Prostate gland (tissue), 2 donors: ENCODE measurements at regions not wholly inside any gene's neighbourhood (a gene's known extent, or its start where the extent isn't known, plus 50 kb on each side); places are given as distances from the start of the nearest gene placed in this dataset.

ENCODE experiments used
- DNase-seq: peaks from one replicate; pipeline ENCODE4 v3.0.0-alpha.2; 2019; ENCODE audit warnings: low spot score
- H3K27ac ChIP-seq, 2 donors: fragments of 200-600 bp; sonication (generic); 2 replicates each; pipeline ENCODE4 v1.5.1; 2017 to 2019
- H3K27me3 ChIP-seq: fragments of 200-600 bp; sonication (generic); replicated peaks from 2 replicates; pipeline ENCODE4 v1.5.1; 2019; ENCODE audit not compliant: insufficient read depth
- H3K36me3 ChIP-seq, 2 donors: fragments of 200-600 bp; sonication (generic); 1 replicate in 1 of 2; 2 replicates in 1 of 2; pipeline versions ENCODE4 v1.5.1 to v1.8.1; 2017 to 2019
- H3K4me1 ChIP-seq: fragments of 200-600 bp; sonication (generic); replicated peaks from 2 replicates; pipeline ENCODE4 v1.5.1; 2019
- H3K4me3 ChIP-seq, 2 donors: fragments of 200-600 bp; sonication (generic); 2 replicates each; pipeline ENCODE4 v1.5.1; 2017 to 2019
- H3K9me3 ChIP-seq: fragments of 200-600 bp; sonication (generic); 2 replicates; pipeline ENCODE4 v1.5.1; 2017
- POLR2A ChIP-seq: fragments of 450-650 bp; IDR thresholded peaks from one replicate; pipeline ENCODE4 v1.6.1; 2016; ENCODE audit warnings: antibody characterized with exemption, mild to moderate bottlenecking
- POLR2AphosphoS5 ChIP-seq: sonication (generic); formaldehyde crosslinking; IDR thresholded peaks from one replicate; pipeline ENCODE4 v1.6.1; 2017; ENCODE audit warnings: antibody characterized with exemption
- WGBS: methylation state at CpG from one replicate; pipeline ENCODE4 v1.1.5; 2018; 5-methylcytosine and 5-hydroxymethylcytosine counted together
- intact Hi-C: fragments of 100-400 bp; cut with DNase I; formaldehyde crosslinking; loops from one replicate; pipeline ENCODE4 v1.14.2; 2022
- TF ChIP-seq, protein P1 (sequence below), 4 experiments: fragments of 200-600 bp in 2 of 4; fragments of 450-650 bp in 2 of 4; sonication (generic) in 2 of 4; IDR thresholded peaks; 1 replicate in 3 of 4; 2 replicates in 1 of 4; pipeline ENCODE4 v1.5.1; 2016 to 2019; ENCODE audit warnings: antibody characterized with exemption in 4 of 4, mild to moderate bottlenecking in 2 of 4, moderate library complexity in 2 of 4

DNA sequence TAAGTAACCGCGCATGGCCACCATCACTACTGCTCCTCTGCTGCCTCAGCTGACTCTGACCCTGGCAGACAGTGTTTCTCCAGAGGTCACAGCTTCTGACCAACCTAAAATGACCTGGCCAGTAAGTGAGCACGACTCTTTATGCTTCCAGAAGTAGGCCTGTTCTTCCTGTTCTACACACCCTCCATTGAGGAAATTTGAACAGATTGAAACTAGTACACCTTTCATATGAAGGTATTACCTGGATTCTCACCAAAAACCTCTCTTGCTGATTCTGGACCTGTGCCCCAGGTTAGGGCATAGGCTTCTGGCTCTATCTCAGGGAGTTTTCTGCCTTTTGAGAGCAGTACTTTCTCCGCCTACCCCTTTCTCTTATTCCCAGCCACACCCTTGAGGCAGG lies 178.4 kb upstream of the FRMD6 start:
- no peak for DNase-seq
- Histone ChIP-seq H3K27me3 (no peaks in the 10 kb centered on the region), H3K4me3 (no peak overlapping the region), H3K36me3 (no peaks in the 10 kb centered on the region), H3K9me3 (no peaks in the 10 kb centered on the region), H3K27ac (no peak overlapping the region), H3K4me1 (no peaks in the 10 kb centered on the region)
- WGBS, result 74% methylated on average over 4 of the region's 4 CpGs
- intact Hi-C loops, result no loop called here
- no peak for TF ChIP-seq POLR2AphosphoS5

DNA sequence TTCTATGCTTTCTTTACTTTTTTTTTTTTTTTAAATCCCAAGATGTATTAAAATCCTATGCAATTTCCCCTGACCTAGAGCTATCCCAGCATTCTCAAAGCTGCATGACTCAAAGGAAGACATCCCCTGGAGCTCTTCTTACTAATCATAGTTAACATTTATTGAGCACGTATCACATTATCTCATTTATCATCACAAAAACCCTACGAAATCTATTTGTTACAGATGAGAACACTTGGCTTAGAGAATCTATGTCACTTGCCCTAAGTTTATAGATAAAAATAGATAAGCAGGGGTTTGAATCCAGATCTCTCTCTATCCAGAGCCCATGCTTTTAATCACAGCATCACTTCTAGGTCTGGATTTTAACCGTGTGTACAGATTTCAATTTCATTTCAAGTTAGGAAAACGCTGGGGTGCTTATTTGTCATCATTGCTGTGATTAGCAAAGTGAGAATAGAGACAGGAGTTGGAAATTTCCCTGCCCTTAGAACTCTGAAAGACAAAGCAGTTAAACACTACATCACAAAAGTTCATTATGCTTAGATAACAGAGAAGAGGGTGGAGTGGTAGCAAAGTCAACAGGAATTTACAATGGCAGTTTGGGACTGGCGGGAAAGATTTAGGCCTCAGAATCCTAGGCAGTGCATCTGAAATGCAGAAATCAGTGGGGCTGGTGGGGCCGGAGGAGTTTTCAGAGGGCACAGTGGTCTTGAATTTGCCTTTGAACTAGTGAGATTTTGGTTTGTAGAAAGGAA lies 177.7 kb upstream of the FRMD6 start:
- no peaks in the 10 kb centered on the region for H3K9me3 ChIP-seq
- no peak for DNase-seq
- H3K36me3 ChIP-seq, result no peaks in the 10 kb centered on the region
- H3K4me1 ChIP-seq, result no peaks in the 10 kb centered on the region
- no peaks in the 10 kb centered on the region for H3K27me3 ChIP-seq
- H3K27ac ChIP-seq, result no peak overlapping the region
- intact Hi-C loops, result no loop called here
- 59% methylated on average over 6 of the region's 6 CpGs for WGBS
- H3K4me3 ChIP-seq, result no peak overlapping the region
- TF ChIP-seq POLR2AphosphoS5 (no peak), POLR2A (no peak)
- TF ChIP-seq, protein P1, sequence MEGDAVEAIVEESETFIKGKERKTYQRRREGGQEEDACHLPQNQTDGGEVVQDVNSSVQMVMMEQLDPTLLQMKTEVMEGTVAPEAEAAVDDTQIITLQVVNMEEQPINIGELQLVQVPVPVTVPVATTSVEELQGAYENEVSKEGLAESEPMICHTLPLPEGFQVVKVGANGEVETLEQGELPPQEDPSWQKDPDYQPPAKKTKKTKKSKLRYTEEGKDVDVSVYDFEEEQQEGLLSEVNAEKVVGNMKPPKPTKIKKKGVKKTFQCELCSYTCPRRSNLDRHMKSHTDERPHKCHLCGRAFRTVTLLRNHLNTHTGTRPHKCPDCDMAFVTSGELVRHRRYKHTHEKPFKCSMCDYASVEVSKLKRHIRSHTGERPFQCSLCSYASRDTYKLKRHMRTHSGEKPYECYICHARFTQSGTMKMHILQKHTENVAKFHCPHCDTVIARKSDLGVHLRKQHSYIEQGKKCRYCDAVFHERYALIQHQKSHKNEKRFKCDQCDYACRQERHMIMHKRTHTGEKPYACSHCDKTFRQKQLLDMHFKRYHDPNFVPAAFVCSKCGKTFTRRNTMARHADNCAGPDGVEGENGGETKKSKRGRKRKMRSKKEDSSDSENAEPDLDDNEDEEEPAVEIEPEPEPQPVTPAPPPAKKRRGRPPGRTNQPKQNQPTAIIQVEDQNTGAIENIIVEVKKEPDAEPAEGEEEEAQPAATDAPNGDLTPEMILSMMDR (IDR thresholded peaks at IDR 0.05), result no peak

DNA sequence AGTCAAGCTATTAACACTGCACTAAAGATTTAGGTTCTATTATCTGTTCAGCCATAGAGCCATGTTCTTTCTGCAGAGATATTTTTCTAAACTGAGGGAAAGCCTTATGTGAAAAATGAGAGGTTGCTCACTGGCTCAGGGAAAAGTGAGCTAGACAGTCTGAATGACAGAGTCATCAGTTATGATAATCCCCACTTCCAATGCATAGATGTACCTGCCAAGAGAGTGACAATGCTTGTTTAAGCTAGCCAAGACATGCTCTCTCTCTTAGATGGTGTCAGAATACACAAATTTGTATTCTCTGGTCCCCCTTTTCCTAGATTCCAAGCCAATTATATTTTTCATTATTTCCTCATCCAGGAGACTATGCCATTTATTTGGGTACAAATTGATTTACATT lies 176.9 kb upstream of the FRMD6 start:
- Histone ChIP-seq H3K27me3 (no peaks in the 10 kb centered on the region), H3K4me1 (no peaks in the 10 kb centered on the region), H3K4me3 (no peak overlapping the region), H3K27ac (no peak overlapping the region), H3K9me3 (no peaks in the 10 kb centered on the region), H3K36me3 (no peaks in the 10 kb centered on the region)
- TF ChIP-seq POLR2AphosphoS5, result no peak
- TF ChIP-seq POLR2A, result no peak
- TF ChIP-seq, protein P1 (IDR thresholded peaks at IDR 0.05), result no peak
- intact Hi-C loops, result no loop called here
- no peak for DNase-seq

DNA sequence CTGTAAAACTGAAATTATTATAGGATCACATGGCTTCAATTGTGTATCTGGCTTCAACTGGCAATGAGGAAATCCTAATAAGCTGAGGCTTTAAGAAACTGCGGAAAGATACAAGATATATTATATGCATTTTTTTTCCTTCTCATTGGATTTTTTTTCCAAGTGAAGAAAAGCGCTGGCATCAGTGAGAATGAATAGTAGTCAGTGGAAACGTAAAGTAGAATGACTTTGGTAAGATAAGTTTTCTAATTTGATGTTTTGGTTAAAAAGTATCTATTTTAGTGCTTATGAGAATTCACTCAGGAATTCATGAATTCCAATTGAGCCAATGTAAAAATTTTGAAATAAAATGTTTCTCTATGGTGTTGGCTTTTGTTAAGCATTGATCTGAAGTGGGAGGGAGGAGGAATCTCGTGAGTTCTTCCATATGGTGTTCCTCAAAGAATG lies 173.5 kb upstream of the FRMD6 start:
- Histone ChIP-seq H3K36me3 (no peaks in the 10 kb centered on the region), H3K27me3 (no peaks in the 10 kb centered on the region), H3K27ac (no peak overlapping the region), H3K9me3 (no peaks in the 10 kb centered on the region), H3K4me1 (no peaks in the 10 kb centered on the region), H3K4me3 (no peak overlapping the region)
- TF ChIP-seq, protein P1 (IDR thresholded peaks at IDR 0.05), result no peak
- no peak for TF ChIP-seq POLR2A
- no peak for TF ChIP-seq POLR2AphosphoS5
- DNase-seq, result no peak
- intact Hi-C loops, result no loop called here
- WGBS, result 88% methylated on average over 4 of the region's 4 CpGs

DNA sequence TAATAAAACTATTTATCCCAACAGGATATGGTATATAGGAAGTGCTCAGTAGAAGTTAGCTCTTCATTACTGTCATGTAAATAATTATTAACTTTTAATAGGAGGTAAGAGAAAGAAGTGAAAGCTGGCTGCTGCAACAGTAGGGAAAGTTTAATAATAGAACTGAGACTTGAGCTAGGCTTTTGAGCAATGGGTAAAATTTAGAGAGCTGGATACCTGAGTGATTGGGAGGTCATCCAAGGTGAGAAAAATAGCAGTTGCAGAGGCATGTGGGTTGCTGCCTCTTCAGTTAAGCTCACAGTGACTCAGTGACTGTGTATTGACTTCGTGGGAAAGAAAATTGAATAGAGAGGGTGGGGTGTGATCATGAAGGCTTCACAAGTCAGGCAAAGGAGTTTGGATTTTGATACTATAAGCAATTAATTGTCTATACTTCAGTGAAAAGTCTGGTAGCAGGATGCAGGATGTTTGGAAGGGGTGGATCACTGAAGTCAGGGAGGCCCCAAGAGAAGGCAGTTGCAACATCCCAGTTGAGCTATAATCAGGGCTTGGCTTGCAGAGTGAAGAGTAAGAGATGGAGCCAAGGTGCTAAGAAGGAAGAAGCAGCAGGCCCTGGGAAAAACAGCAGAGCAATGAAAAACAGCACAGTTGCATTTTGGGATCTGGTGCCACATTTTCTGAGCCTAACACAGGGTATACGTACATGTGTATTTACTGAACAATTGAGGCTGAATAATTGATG lies 172.0 kb upstream of the FRMD6 start:
- TF ChIP-seq POLR2A, result no peak
- no peak for TF ChIP-seq POLR2AphosphoS5
- TF ChIP-seq, protein P1 (IDR thresholded peaks at IDR 0.05), result no peak
- H3K4me1 ChIP-seq, result no peaks in the 10 kb centered on the region
- DNase-seq, result no peak
- 43% methylated on average over 2 of the region's 2 CpGs for WGBS
- H3K27me3 ChIP-seq, result no peaks in the 10 kb centered on the region
- no peaks in the 10 kb centered on the region for H3K36me3 ChIP-seq
- no peak overlapping the region for H3K4me3 ChIP-seq
- H3K9me3 ChIP-seq, result no peaks in the 10 kb centered on the region
- intact Hi-C loops, result no loop called here
- no peak overlapping the region for H3K27ac ChIP-seq
